Fibroblast of villous mesenchyme (primary cell): ENCODE measurements at regions not wholly inside any gene's neighbourhood (a gene's known extent, or its start where the extent isn't known, plus 50 kb on each side); places are given as distances from the start of the nearest gene placed in this dataset.

Experiments used
- DNase-seq: peaks from one replicate; pipeline ENCODE4 v3.0.0-alpha.2; 2010; ENCODE audit warnings: low read depth
- H3K4me3 ChIP-seq: 2 replicates; pipeline ENCODE4 v1.5.1; 2011; ENCODE audit warnings: low read depth, mild to moderate bottlenecking, low read length
- CTCF ChIP-seq: IDR thresholded peaks from 2 replicates; pipeline ENCODE4 v1.5.1; 2012; ENCODE audit warnings: low read depth, mild to moderate bottlenecking, low read length; ENCODE audit not compliant: insufficient read depth

GRCh38 chr17:53061446-53061845 is 761.3 kb upstream of the KIF2B start:
- no peak overlapping the region for H3K4me3 ChIP-seq
- DNase-seq = no peak
- TF ChIP-seq CTCF = no peak

- no peak for TF ChIP-seq CTCF
- H3K4me3 ChIP-seq = no peak overlapping the region
- no peak for DNase-seq
Observed at GRCh38 chr17:53058031-53058430, 764.7 kb upstream of the KIF2B start.

- no peak for TF ChIP-seq CTCF
- no peak overlapping the region for H3K4me3 ChIP-seq
- no peak for DNase-seq
Observed at GRCh38 chr17:53046781-53047180, 775.9 kb upstream of the KIF2B start.

- TF ChIP-seq CTCF = no peak
- DNase-seq = no peak
- H3K4me3 ChIP-seq = no peak overlapping the region
Observed at GRCh38 chr17:53039981-53040380, 782.7 kb upstream of the KIF2B start.

GRCh38 chr17:53033297-53033696 is 789.4 kb upstream of the KIF2B start:
- no peak for DNase-seq
- H3K4me3 ChIP-seq = no peak overlapping the region
- no peak for TF ChIP-seq CTCF

GRCh38 chr17:53032861-53033271 is 789.9 kb upstream of the KIF2B start:
- H3K4me3 ChIP-seq = no peak overlapping the region
- no peak for DNase-seq
- TF ChIP-seq CTCF = no peak

- no peak overlapping the region for H3K4me3 ChIP-seq
- DNase-seq = no peak
- no peak for TF ChIP-seq CTCF
Observed at GRCh38 chr17:53017227-53017626, 805.5 kb upstream of the KIF2B start.
